H1 (cell line): ENCODE measurements at regions not wholly inside any gene's neighbourhood (a gene's known extent, or its start where the extent isn't known, plus 50 kb on each side); places are given as distances from the start of the nearest gene placed in this dataset.

Source experiments
- CTCF ChIP-seq, 3 experiments: IDR thresholded peaks; 1 replicate in 2 of 3; 2 replicates in 1 of 3; pipeline versions ENCODE4 v1.5.1 to v1.6.1; 2011; ENCODE audit warnings: low read length in 3 of 3, mild to moderate bottlenecking in 3 of 3, inconsistent platforms in 2 of 3, low read depth in 1 of 3, moderate library complexity in 1 of 3; ENCODE audit not compliant: insufficient read depth in 1 of 3; ENCODE audit errors: control extremely low read depth in 1 of 3
- TBP ChIP-seq: IDR thresholded peaks from 2 replicates; pipeline ENCODE4 v1.6.1; 2011; ENCODE audit warnings: low read depth, low read length, improper control_type of control experiment

DNA sequence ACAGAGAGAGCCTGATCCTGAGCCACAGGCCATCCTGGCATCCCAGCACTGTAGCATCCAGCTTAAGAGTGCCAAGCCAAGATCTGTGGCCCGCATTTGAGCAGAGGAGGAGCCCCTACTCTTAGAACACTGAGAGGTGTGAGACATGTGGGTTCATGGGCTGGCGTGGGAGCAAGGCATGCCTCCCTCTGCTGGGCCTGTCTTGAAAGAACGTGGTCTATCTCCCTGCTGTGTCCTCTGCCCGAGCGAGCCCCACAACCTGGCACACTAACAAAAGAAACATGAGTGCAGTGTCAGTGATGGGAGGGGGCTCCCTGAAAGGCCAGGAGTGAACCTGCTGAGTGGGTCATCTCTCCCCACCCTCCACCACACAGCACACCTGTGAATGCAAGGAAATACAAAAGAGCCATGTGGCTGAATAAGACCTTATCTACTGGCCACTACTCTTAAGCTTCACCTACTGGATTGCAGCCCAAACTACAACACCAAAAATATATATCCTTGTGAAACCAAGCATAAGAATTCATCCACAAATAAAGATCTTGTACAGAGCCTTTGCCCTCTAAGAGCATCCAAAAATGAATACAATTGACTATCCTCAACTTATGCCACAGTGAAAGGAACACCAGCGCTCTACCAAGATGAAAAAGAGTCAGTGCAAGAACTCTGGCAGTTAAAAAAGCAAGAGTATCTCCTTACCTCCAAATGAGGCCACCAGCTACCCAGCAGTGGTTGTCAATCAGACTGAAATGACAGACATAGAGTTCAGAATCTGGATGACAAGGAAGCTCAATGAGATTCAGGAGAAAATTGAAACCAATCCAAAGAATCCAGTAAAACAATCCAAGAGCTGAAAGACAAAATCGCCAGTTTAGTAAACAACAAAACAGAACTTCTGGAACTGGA, 259.4 kb upstream of the DAB1 start:
- TF ChIP-seq CTCF (IDR thresholded peaks at IDR 0.05; ENCODE audit: control extremely low read depth in 1 of 3, insufficient read depth in 1 of 3, low read depth in 1 of 3, low read length in 3 of 3) (peak; percentile 35 to 61 (median 55); a peak in 3 of 4 replicates), TBP (no peak)
